Psoas muscle (tissue), 7 donors: ENCODE measurements at regions not wholly inside any gene's neighbourhood (a gene's known extent, or its start where the extent isn't known, plus 50 kb on each side); places are given as distances from the start of the nearest gene placed in this dataset.

ENCODE experiments used
- ATAC-seq, 4 donors: fragments of 200-7000 bp; cut with Tn5 transposase; one replicate each; pipeline ENCODE4 v1.9.1; 2020; ENCODE audit warnings: moderate library complexity in 3 of 4, mild to moderate bottlenecking in 2 of 4
- DNase-seq, 2 donors: peaks; one replicate each; pipeline ENCODE4 v3.0.0-alpha.2; 2020
- H3K27ac ChIP-seq: fragments of 200-600 bp; one replicate; pipeline ENCODE4 v1.8.0; 2022
- H3K27me3 ChIP-seq, 3 donors: fragments of 200-600 bp in 1 of 3; one replicate each; pipeline versions ENCODE4 v1.6.1 to v1.8.0; 2013 to 2022; ENCODE audit warnings: low read length in 2 of 3, mild to moderate bottlenecking in 2 of 3, moderate library complexity in 1 of 3; ENCODE audit not compliant: insufficient read depth in 3 of 3
- H3K36me3 ChIP-seq, 2 donors: fragments of 200-600 bp in 1 of 2; one replicate each; pipeline versions ENCODE4 v1.6.1 to v1.8.0; 2013 to 2022; ENCODE audit warnings: low read depth in 1 of 2, mild to moderate bottlenecking in 1 of 2, moderate library complexity in 1 of 2; ENCODE audit not compliant: insufficient read depth in 1 of 2
- H3K4me1 ChIP-seq: fragments of 200-600 bp; one replicate; pipeline ENCODE4 v1.8.0; 2022
- H3K4me3 ChIP-seq: fragments of 200-600 bp; one replicate; pipeline ENCODE4 v1.8.0; 2022; ENCODE audit warnings: mild to moderate bottlenecking
- H3K9me3 ChIP-seq: fragments of 200-600 bp; one replicate; pipeline ENCODE4 v1.8.0; 2022
- WGBS, 3 donors: extraction: QIAGEN DNeasy Blood & Tissue Kit; methylation state at CpG; one replicate each; pipeline versions ENCODE4 v1.1.6 to v1.1.7; 2013; 5-methylcytosine and 5-hydroxymethylcytosine counted together
- intact Hi-C, 2 donors: fragments of 100-400 bp; cut with DNase I; formaldehyde crosslinking; loops; one replicate each; pipeline versions ENCODE4 v1.11.0 to v1.14.2; 2022
- TF ChIP-seq, protein P1 (sequence below): fragments of 200-600 bp; IDR thresholded peaks from one replicate; pipeline ENCODE4 v1.8.0; 2022; ENCODE audit warnings: antibody characterized with exemption
- donor health status: healthy with polysubstance abuse.
- donor health status: DM: no; HTN: no; CAD: no; lungs with moderate emphysema.
- donor health status: Bipolar disorder and iron deficiency.
- donor health status: healthy.
- donor health status: DM: yes; HTN: yes; CAD: no.
- donor health status: DM: no; HTN: no; CAD: no.
- donor health status: DM: yes; HTN: yes; CAD: no.

- no peaks in the 10 kb centered on the region for H3K9me3 ChIP-seq
- H3K4me3 ChIP-seq: no peak overlapping the region
- DNase-seq: no peak
- H3K4me1 ChIP-seq: peaks cover 43% of the 10 kb centered on the region
- no peak for ATAC-seq
- H3K36me3 ChIP-seq: no peaks in the 10 kb centered on the region
- no peaks in the 10 kb centered on the region for H3K27me3 ChIP-seq
- WGBS, 3 donors: 63 to 82% (median 77%) methylated on average over 1 of the region's 1 CpG
- H3K27ac ChIP-seq: no peak overlapping the region
- TF ChIP-seq, protein P1, sequence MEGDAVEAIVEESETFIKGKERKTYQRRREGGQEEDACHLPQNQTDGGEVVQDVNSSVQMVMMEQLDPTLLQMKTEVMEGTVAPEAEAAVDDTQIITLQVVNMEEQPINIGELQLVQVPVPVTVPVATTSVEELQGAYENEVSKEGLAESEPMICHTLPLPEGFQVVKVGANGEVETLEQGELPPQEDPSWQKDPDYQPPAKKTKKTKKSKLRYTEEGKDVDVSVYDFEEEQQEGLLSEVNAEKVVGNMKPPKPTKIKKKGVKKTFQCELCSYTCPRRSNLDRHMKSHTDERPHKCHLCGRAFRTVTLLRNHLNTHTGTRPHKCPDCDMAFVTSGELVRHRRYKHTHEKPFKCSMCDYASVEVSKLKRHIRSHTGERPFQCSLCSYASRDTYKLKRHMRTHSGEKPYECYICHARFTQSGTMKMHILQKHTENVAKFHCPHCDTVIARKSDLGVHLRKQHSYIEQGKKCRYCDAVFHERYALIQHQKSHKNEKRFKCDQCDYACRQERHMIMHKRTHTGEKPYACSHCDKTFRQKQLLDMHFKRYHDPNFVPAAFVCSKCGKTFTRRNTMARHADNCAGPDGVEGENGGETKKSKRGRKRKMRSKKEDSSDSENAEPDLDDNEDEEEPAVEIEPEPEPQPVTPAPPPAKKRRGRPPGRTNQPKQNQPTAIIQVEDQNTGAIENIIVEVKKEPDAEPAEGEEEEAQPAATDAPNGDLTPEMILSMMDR: no peak
- intact Hi-C loops: loop anchor here in 1 of 2 donors (10.0 kb wide), 1 partner anchor 149 kb away; no protein-coding TSS in a partner anchor
Measured at GRCh38 chr21:35215870-35216269, 166.8 kb upstream of the RUNX1 start.

GRCh38 chr21:35212393-35213127, 163.5 kb upstream of the RUNX1 start:
- no peak for DNase-seq
- peak in 1 of 4 donors; percentile 28 for ATAC-seq
- H3K4me1 ChIP-seq: peaks cover 63% of the 10 kb centered on the region
- no peaks in the 10 kb centered on the region for H3K9me3 ChIP-seq
- peak overlapping the region; percentile 66 for H3K27ac ChIP-seq
- H3K36me3 ChIP-seq: no peaks in the 10 kb centered on the region
- TF ChIP-seq, protein P1: no peak
- H3K4me3 ChIP-seq: no peak overlapping the region
- 30 to 43% (median 32%) methylated on average over 3 of the region's 3 CpGs for WGBS, 3 donors
- intact Hi-C loops: loop anchor here in 1 of 2 donors (10.0 kb wide), 1 partner anchor 152 kb away; no protein-coding TSS in a partner anchor
- no peaks in the 10 kb centered on the region for H3K27me3 ChIP-seq

GRCh38 chr21:35211782-35212181, 162.7 kb upstream of the RUNX1 start:
- H3K27me3 ChIP-seq: no peaks in the 10 kb centered on the region
- no peak overlapping the region for H3K4me3 ChIP-seq
- H3K4me1 ChIP-seq: peaks cover 62% of the 10 kb centered on the region
- intact Hi-C loops: loop anchor here in 1 of 2 donors (10.0 kb wide), 1 partner anchor 153 kb away; no protein-coding TSS in a partner anchor
- no peak for ATAC-seq
- no peak for DNase-seq
- WGBS, 3 donors: 47 to 53% (median 52%) methylated on average over 6 of the region's 6 CpGs
- peak overlapping the region; percentile 66 for H3K27ac ChIP-seq
- no peaks in the 10 kb centered on the region for H3K9me3 ChIP-seq
- TF ChIP-seq, protein P1: no peak
- no peaks in the 10 kb centered on the region for H3K36me3 ChIP-seq

- no peaks in the 10 kb centered on the region for H3K27me3 ChIP-seq
- DNase-seq (no peak), ATAC-seq (no peak)
- peaks cover 60% of the 10 kb centered on the region for H3K4me1 ChIP-seq
- H3K4me3 ChIP-seq: no peak overlapping the region
- TF ChIP-seq, protein P1: no peak
- peak overlapping the region; percentile 85 for H3K27ac ChIP-seq
- 91 to 98% (median 95%) methylated on average over 4 of the region's 4 CpGs for WGBS, 3 donors
- no peaks in the 10 kb centered on the region for H3K36me3 ChIP-seq
- intact Hi-C loops: loop anchor here in 1 of 2 donors (10.0 kb wide), 1 partner anchor 155 kb away; no protein-coding TSS in a partner anchor
- H3K9me3 ChIP-seq: no peaks in the 10 kb centered on the region
Measured at GRCh38 chr21:35210093-35210492, 161.0 kb upstream of the RUNX1 start.
